PC-9 (cell line): ENCODE measurements at regions not wholly inside any gene's neighbourhood (a gene's known extent, or its start where the extent isn't known, plus 50 kb on each side); places are given as distances from the start of the nearest gene placed in this dataset.

Experiments used
- CTCF ChIP-seq: fragments of 200-600 bp; sonication (generic); conservative IDR thresholded peaks from 2 replicates; pipeline ENCODE4 v1.6.1; 2017; ENCODE audit warnings: mixed run types, antibody characterized with exemption, mild to moderate bottlenecking, moderate library complexity
- EZH2 ChIP-seq: fragments of 200-600 bp; sonication (generic); IDR thresholded peaks from 2 replicates; pipeline ENCODE4 v1.8.0; 2017; ENCODE audit warnings: antibody characterized with exemption, low read depth

GRCh38 chr4:181365671-181366070 is 877.5 kb upstream of the TENM3 start:
- no peak for TF ChIP-seq CTCF
- TF ChIP-seq EZH2: no peak
